SU-DHL-6 (cell line): ENCODE measurements at regions not wholly inside any gene's neighbourhood (a gene's known extent, or its start where the extent isn't known, plus 50 kb on each side); places are given as distances from the start of the nearest gene placed in this dataset.
A peak's percentile ranks its signal among the peaks of the same experiment; 100 is the strongest.

Experiments used
- H2AFZ ChIP-seq: fragments of 200-600 bp; sonication (generic); 2 replicates; pipeline ENCODE4 v1.6.1; 2014; ENCODE audit warnings: low read depth, mild to moderate bottlenecking, moderate library complexity, mixed read lengths, antibody characterized with exemption, low read length; ENCODE audit not compliant: severe bottlenecking
- H3F3A ChIP-seq: fragments of 200-600 bp; shearing (Covaris generic); 2 replicates; pipeline ENCODE4 v1.6.0; 2016; ENCODE audit warnings: antibody characterized with exemption, mild to moderate bottlenecking; ENCODE audit not compliant: insufficient read depth
- H3K27ac ChIP-seq: fragments of 200-600 bp; sonication (generic); 2 replicates; pipeline ENCODE4 v1.5.1; 2016; ENCODE audit warnings: low read depth, mild to moderate bottlenecking, low read length, moderate library complexity, mixed read lengths
- H3K27me3 ChIP-seq: fragments of 200-600 bp; sonication (generic), shearing (Covaris generic); 2 replicates; pipeline ENCODE4 v1.6.0; 2014; ENCODE audit warnings: mild to moderate bottlenecking, low read length
- H3K36me3 ChIP-seq: fragments of 200-600 bp; sonication (generic); 2 replicates; pipeline ENCODE4 v1.6.1; 2014; ENCODE audit warnings: mild to moderate bottlenecking, low read length, mixed read lengths
- H3K4me2 ChIP-seq: fragments of 300-600, 200-600 bp; shearing (Covaris generic), sonication (generic); 2 replicates; pipeline ENCODE4 v1.6.0; 2014; ENCODE audit warnings: low read length, low read depth, mild to moderate bottlenecking; ENCODE audit not compliant: poor library complexity, severe bottlenecking
- H3K4me3 ChIP-seq: fragments of 200-600 bp; sonication (generic); 2 replicates; pipeline ENCODE4 v1.5.1; 2014; ENCODE audit warnings: antibody characterized with exemption, low read length, mild to moderate bottlenecking, mixed read lengths; ENCODE audit not compliant: insufficient read depth, poor library complexity, severe bottlenecking
- H3K79me2 ChIP-seq: fragments of 200-600 bp; sonication (generic); 2 replicates; pipeline ENCODE4 v1.6.1; 2014; ENCODE audit warnings: mild to moderate bottlenecking, low read length, moderate library complexity; ENCODE audit not compliant: insufficient read depth
- H3K9ac ChIP-seq: fragments of 200-600 bp; sonication (generic); 2 replicates; pipeline ENCODE4 v1.7.0; 2014; ENCODE audit warnings: mild to moderate bottlenecking, low read length
- H3K9me2 ChIP-seq: fragments of 200-600 bp; sonication (generic); replicated peaks from 2 replicates; pipeline ENCODE4 v1.6.1; 2014; ENCODE audit warnings: low read length; ENCODE audit not compliant: insufficient read depth
- H3K9me3 ChIP-seq: fragments of 200-600 bp; sonication (generic); 2 replicates; pipeline ENCODE4 v1.6.1; 2014; ENCODE audit warnings: low read length, mixed read lengths; ENCODE audit not compliant: insufficient read depth
- H4K20me1 ChIP-seq: fragments of 200-600 bp; sonication (generic); 2 replicates; pipeline ENCODE4 v1.6.1; 2014; ENCODE audit warnings: low read depth, mild to moderate bottlenecking, antibody characterized with exemption, low read length, moderate library complexity, mixed read lengths
- EZH2phosphoT487 ChIP-seq: fragments of 200-600 bp; sonication (generic), shearing (Covaris generic); conservative IDR thresholded peaks from 2 replicates; pipeline ENCODE4 v1.6.1; 2018; ENCODE audit warnings: mild to moderate bottlenecking, antibody characterized with exemption, low read length, moderate library complexity, mixed read lengths
- TF ChIP-seq, protein P1 (sequence below): fragments of 200-600 bp; sonication (generic); IDR thresholded peaks from one replicate; pipeline ENCODE4 v1.5.1; 2017; ENCODE audit warnings: antibody characterized with exemption, mild to moderate bottlenecking, low read length, moderate library complexity; ENCODE audit not compliant: insufficient read depth, poor library complexity, severe bottlenecking

DNA sequence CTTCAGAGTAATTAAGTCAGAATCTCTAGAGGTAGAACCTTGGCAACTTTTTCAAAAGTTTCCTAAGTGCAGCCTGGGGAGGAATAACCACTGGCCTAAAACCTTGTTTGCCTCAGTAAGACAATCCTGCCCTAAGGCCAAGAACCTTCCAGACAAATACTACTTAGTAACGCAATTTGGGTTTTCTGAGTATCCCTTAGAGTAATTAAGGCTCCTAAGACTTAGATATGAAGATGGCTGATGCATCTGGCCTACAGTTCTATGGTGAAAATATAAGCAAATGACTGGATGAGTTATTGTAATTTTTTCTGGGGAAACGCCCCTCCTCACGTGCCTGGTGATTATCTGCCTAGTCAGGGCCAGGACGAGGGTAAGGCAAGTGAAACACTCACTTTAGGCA, 95.7 kb upstream of the DLX2 start:
- Histone ChIP-seq H3K4me3 (no peak overlapping the region), H4K20me1 (no peaks in the 10 kb centered on the region), H2AFZ (no peak overlapping the region), H3F3A (no peaks in the 10 kb centered on the region), H3K9ac (no peak overlapping the region), H3K79me2 (no peaks in the 10 kb centered on the region), H3K36me3 (no peaks in the 10 kb centered on the region), H3K9me3 (peaks cover 11% of the 10 kb centered on the region), H3K27ac (no peak overlapping the region), H3K4me2 (no peak overlapping the region), H3K27me3 (no peaks in the 10 kb centered on the region), H3K9me2 (no peaks in the 10 kb centered on the region)
- no peak for TF ChIP-seq EZH2phosphoT487
- TF ChIP-seq, protein P1, sequence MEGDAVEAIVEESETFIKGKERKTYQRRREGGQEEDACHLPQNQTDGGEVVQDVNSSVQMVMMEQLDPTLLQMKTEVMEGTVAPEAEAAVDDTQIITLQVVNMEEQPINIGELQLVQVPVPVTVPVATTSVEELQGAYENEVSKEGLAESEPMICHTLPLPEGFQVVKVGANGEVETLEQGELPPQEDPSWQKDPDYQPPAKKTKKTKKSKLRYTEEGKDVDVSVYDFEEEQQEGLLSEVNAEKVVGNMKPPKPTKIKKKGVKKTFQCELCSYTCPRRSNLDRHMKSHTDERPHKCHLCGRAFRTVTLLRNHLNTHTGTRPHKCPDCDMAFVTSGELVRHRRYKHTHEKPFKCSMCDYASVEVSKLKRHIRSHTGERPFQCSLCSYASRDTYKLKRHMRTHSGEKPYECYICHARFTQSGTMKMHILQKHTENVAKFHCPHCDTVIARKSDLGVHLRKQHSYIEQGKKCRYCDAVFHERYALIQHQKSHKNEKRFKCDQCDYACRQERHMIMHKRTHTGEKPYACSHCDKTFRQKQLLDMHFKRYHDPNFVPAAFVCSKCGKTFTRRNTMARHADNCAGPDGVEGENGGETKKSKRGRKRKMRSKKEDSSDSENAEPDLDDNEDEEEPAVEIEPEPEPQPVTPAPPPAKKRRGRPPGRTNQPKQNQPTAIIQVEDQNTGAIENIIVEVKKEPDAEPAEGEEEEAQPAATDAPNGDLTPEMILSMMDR, result no peak

DNA sequence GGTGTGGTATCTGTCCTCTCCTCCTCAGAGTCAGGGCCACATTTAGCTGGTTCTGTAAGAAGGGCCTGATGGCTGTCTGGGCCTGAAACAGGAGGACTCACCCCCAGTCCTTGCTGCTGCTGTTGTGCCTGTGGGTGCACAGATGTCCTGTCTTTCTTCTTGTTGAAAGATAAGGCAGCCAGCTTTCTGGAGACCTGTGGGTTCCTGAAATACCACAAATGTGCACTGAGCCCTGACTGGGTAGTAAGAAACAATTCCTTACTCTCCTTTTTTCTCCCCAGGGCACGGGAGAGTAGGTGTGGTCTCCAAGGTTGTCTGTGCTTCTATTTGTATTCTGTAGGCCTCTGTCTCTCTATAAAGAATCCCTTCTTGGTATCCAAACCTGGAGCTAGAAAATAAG, 96.2 kb upstream of the DLX2 start:
- Histone ChIP-seq H3K9ac (no peak overlapping the region), H4K20me1 (no peaks in the 10 kb centered on the region), H2AFZ (no peak overlapping the region), H3K9me3 (peaks cover 11% of the 10 kb centered on the region), H3K27ac (no peak overlapping the region), H3K27me3 (no peaks in the 10 kb centered on the region), H3K4me2 (no peak overlapping the region), H3K9me2 (no peaks in the 10 kb centered on the region), H3K79me2 (no peaks in the 10 kb centered on the region), H3K36me3 (no peaks in the 10 kb centered on the region), H3F3A (no peaks in the 10 kb centered on the region), H3K4me3 (no peak overlapping the region)
- TF ChIP-seq, protein P1, result no peak
- no peak for TF ChIP-seq EZH2phosphoT487

DNA sequence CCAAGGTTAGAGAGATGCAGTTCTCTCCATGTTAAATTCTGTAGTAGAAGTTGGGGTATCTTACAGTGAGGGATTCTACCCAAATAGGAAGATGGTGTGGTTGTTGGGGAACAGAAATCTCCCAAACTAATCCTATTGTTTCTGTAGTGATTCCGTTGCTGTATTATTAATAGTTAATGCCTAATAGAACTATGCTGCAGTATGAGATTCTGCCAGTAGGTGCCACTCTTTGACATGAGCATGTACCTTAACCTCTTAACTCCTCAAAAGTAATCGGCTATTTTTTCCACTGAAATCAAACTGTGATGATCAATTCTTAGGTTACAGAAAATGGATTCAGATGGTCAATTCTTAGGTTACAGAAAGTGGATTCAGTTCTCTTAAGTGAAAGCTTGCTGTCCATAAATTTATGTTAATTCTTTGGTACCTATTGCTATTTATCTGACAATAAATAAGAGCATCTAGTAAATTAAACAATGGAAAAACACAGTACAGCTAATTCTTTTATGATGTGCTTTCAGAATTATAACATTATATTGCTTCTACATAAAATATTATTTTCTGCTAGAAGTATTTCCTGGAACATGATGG, 97.9 kb upstream of the DLX2 start:
- H2AFZ ChIP-seq, result no peak overlapping the region
- no peaks in the 10 kb centered on the region for H3F3A ChIP-seq
- no peak overlapping the region for H3K4me3 ChIP-seq
- H3K9ac ChIP-seq, result no peak overlapping the region
- H3K36me3 ChIP-seq, result no peaks in the 10 kb centered on the region
- TF ChIP-seq EZH2phosphoT487, result no peak
- TF ChIP-seq, protein P1, result peak; percentile 32
- no peaks in the 10 kb centered on the region for H3K79me2 ChIP-seq
- H4K20me1 ChIP-seq, result no peaks in the 10 kb centered on the region
- no peak overlapping the region for H3K4me2 ChIP-seq
- no peaks in the 10 kb centered on the region for H3K9me2 ChIP-seq
- peaks cover 11% of the 10 kb centered on the region for H3K9me3 ChIP-seq
- H3K27me3 ChIP-seq, result no peaks in the 10 kb centered on the region
- H3K27ac ChIP-seq, result no peak overlapping the region

DNA sequence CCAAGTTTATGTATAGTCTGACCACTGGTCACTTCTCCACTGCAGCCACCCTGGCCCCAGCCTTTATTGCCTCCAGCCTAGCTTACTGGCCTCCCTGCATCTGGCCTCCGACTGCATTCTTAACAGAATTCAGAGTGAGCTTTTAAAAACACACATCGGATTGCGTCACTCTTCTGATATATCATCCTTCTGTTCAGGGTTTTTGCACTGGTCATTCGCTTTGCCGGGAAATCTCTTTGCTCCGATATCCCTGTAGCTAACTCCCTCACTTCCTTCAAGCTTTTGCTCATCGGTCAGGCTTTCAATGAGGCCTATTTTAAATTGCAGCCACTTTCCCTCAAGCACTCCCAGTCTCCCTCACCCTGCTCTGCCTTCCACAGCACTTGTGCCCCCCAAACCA, 101.6 kb upstream of the DLX2 start:
- Histone ChIP-seq H3K9me2 (no peaks in the 10 kb centered on the region), H3K9ac (no peak overlapping the region), H3K36me3 (no peaks in the 10 kb centered on the region), H3K27me3 (no peaks in the 10 kb centered on the region), H3K27ac (no peak overlapping the region), H3K9me3 (peaks cover 11% of the 10 kb centered on the region), H4K20me1 (no peaks in the 10 kb centered on the region), H3K4me2 (no peak overlapping the region), H3K79me2 (no peaks in the 10 kb centered on the region), H2AFZ (no peak overlapping the region), H3K4me3 (no peak overlapping the region), H3F3A (no peaks in the 10 kb centered on the region)
- TF ChIP-seq, protein P1, result no peak
- TF ChIP-seq EZH2phosphoT487, result no peak
